HPDE6-E6E7 (cell line): ENCODE measurements at regions not wholly inside any gene's neighbourhood (a gene's known extent, or its start where the extent isn't known, plus 50 kb on each side); places are given as distances from the start of the nearest gene placed in this dataset.

Experiments
- DNase-seq: peaks from one replicate; pipeline ENCODE4 v3.0.0; 2011; ENCODE audit warnings: missing footprints; ENCODE audit errors: extremely low spot score

DNA sequence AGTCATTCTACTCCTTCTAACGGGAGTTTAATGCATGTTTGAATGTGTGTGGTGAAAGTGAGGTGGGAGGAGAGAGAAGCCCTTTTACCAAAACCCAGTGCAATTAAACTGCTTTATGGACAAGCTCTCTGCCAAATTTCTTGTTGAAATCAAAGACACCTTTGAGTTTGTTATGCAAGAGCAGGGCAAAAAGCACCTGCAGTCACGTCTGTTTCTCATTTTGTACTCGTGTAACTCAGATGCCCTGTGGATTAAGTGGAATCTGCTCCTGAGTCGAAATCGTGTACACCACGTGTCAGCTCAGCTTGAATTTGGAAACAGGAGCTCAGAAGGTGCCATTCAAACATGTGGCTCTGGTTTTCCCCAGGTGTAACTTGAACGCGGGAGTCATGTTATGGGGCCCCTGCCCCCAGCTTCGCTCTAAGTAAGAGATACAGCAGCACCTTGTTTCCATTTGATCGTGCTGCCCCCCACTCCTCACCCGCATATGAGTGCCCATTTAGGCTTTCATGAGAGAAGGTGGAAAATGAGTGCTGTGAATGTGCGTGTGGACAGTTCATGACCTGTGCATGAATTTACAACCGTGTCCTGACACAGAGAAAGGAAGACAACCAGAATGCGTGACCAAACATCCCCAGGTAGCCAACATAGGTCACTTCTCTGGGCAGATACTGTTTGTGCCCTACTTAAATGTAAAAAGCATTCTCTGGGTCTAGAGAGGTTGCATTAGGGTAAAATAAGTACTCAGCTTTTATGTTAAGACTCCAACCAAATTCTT, 347.0 kb upstream of the SLC30A5 start:
- no peak for DNase-seq

DNA sequence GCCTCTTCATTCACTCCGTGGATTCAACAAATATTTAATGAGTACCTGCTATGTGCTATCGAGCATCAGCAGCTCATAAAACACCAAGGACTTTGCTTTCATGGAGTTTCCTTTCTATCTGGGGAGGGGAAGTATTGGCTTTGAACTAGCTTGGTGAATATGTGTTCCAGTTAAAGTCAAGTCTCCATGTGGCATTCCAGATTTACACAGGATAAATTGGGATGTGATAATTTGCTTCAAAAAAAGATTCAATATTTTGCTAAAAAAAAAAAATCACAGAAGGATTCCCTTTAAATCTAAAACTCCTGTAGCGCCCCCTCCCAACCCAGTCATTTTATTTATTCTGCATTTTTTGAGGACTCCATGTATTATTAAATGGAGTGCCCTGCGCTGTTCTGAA, 346.3 kb upstream of the SLC30A5 start:
- DNase-seq: no peak

DNA sequence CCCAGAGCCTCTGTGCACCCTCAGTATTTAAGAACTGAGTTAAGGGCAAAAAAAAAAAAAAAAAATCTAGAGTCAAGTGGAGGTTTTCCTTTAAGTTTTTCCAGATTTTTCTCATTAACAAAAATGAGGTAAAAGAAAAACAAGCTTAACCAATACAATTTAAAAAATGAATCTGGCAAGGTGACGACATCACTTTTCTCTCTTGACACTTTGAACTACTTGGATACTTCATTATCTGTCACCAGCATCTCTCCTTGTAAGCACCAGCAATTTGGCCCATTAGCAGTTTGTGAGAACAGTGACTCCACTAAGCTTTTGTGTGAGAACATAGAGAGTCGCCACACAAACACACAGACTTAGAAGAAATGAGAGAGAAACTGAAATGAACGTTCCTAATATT, 345.7 kb upstream of the SLC30A5 start:
- no peak for DNase-seq

DNA sequence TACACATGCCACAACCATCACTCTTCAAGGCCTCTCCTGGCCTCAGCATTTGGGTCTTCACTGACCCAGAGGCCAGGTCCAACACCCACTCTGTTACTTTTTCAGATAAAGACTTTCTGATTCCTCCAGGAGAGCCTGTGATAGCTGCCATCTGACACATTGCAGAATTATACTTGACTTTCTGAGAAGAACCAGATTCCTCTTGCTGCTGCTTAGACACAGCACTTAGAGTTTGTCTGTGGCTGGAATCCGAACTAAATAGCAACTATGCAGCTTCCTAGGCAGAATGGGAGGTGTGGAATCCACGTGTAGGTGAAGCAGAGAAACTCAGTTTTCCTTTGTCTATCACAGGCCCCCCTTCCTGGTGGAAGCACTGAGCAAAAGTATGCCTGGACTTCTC, 344.7 kb upstream of the SLC30A5 start:
- DNase-seq: no peak

DNA sequence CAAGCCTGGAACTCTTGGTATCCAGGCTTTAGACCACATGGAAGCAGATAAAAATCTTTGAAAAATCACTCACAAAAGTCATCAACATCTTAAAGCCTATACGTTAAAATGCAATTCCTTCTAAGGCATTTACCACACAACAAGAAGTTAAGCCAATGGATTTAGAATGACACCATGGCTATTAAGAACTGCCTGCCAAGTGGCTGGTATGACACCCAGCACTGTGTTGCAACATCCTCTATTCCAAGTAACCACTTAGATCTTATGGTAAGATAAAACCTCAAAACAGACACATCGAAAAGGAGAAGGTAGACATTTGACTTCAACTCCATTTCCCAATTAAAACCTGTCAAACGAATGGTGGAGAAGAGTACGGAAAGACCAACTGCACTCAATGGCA, 344.2 kb upstream of the SLC30A5 start:
- DNase-seq: no peak

DNA sequence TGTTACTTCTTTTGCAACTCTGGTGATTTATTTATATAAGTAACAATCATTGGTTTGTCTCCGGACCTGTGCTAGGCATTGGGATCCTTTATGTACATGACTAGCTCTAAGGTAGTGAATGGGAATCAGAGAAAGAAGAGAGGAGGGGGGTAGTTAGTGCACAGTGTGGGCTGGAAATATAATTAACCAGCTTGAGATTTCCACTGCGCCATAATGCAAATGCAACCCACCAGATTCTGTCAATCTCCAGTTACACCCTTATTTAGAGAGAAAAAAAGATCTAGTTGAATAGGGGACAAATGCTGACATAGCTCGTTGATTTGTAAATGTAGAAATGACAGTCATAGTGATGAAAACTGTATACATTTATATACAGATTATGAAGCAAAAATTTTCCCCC, 342.2 kb upstream of the SLC30A5 start:
- DNase-seq: no peak

DNA sequence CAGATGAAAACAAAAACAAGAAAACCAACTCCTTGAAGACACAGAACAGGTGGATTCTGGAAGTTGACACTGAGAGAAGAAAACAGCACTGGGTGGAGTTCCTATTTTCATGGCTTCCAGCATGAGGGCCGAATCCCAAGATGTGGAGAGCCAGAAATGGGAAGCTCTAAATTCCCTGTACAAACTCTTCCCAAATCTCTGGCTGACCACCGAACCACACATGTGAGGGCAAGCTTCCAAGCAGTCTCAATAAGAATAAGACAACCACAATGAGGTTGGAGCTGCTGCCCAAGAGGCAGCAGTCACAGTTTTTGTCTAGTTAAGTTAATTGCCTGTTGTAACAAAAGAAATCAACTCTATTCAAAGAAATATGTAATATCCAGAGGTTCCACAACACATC, 339.3 kb upstream of the SLC30A5 start:
- no peak for DNase-seq

DNA sequence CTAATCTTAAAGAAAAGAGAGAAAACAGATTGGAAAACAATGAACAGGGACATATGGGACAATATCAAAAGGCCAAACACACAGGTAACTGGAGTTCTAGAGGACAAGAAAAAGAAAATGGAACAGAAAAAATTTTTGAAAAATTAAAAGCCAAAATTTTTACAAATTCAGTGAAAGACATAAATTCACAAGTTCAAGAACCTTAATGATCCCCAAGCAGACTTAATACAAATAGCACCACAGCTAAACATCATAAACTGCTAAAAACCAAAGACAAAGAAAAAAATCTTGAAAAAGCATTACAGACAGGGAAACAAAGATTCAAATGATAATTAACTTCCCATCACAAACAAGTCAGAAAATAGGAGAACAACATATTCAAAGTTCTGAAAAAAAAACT, 338.5 kb upstream of the SLC30A5 start:
- no peak for DNase-seq

DNA sequence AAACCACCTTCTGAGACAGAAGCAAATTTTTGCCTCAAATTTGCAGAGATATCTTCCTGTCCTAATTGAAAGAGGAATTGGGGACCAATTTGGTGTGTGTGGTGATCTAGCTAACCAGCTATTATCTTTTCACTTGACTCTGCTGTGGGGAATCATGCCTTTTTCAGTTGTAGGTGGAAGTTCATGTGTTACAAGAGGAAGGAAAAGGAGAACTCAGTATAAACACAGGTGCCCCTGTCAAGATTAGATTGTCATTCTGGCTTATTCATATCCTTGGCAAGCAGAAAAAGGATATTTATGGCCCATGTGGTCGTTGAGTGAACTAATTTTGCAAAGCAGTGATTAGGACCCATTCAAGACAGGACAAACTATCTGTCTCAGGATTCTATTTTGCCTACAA, 336.8 kb upstream of the SLC30A5 start:
- DNase-seq: no peak

DNA sequence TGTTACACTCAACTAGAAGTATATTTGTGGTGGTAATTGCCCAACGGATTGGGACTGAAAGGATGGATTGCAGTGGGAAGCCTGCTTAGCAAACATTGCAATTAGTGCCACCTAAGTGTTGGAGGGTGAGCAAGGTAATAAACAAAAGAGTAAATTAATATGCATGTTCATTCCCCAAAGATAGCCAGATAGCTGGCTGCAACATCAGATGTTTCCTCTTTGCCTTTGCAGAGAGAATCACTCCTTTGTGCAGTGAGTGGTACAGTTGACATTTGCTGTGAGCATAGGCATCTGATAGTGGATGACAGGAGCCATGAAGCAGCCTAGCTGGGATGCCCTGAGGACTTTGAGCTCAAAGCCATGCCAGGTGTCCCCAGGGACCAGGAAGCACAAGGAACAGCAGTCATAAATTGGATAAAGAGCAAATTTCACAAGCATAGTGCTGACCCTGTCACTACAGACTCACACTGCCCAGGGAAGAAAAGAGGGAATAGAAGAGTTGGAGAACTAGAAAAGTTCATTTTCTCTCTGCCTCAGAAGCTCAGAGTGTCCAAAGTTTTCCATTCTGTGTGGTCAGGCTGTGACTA, 336.1 kb upstream of the SLC30A5 start:
- no peak for DNase-seq

DNA sequence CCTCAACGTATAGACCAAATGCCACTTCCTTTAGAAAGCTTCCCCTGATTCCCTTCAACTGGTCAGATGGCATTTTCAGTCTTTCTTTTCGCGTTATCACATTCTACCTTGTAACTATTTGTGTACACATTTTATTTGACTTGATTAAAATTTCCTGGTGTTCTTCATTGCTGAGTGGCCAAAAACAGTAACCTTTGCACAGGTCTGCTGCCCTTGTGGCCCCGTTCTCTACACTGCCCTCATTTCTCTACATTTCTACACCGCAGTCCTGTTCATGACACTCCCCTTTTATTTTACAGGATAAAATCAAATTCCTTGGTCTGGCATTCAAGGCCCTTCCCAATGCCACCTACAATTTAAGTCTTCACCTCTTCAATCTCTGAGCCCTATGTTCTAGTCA, 334.2 kb upstream of the SLC30A5 start:
- no peak for DNase-seq

DNA sequence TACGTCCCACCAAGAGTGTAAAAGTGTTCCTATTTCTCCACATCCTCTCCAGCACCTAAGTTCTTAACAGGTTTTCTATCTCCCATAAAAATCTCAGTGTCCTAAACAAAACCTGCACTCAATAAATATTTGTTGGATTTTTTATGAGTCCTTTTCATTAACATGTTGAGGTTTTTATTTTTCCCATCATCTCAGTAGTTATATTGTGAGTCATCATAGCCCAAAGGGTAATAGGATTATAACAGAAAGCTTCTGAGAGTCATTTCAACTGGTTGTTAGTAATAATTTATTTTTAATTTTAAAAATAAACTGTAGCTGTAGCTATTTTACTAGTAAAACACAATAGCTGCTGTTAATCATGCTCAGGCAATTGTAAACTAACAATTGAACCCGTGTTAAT, 331.6 kb upstream of the SLC30A5 start:
- DNase-seq: no peak

DNA sequence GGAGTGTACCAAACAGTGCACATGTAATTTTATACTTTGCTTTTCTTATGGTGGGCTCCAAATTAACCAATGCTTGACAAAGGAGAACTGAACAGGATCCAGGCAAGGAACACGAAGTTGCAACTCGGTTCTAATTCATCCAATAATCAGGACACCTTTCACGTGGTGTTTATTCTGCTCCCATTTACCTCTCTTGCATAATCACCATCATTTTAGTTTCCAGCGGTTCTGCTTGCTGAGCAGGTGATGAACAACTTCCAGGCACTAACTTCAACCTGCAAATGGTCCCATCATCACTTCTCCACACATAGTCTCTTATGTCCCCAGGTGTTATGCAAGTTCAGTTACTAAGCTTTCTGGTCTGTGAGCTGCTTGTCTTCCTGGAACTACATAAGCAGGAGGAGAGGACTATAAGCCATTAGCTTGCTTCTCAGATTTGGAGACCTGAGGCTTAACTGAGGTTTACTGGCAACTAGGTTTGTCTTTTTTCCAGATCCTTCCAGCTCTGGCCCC, 326.8 kb upstream of the SLC30A5 start:
- no peak for DNase-seq

DNA sequence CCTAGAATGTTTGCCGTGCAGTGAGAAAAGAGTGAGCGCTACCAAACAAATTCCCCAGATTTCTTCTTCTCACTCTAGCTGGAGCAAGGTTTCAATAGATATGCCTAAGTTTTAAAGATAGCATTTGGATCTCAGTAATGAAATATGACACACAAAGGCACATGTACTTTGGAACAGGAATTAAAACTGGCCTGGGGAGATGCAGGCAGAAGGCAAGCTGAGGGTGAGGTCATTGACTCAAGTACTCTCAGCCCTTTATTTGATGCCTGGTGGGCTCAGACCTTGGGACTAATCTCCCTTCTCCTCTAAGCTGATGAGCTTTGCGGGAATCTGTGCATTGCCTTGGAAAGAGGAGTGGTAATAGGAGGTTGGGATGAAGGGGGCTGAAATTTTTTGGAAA, 323.3 kb upstream of the SLC30A5 start:
- no peak for DNase-seq

DNA sequence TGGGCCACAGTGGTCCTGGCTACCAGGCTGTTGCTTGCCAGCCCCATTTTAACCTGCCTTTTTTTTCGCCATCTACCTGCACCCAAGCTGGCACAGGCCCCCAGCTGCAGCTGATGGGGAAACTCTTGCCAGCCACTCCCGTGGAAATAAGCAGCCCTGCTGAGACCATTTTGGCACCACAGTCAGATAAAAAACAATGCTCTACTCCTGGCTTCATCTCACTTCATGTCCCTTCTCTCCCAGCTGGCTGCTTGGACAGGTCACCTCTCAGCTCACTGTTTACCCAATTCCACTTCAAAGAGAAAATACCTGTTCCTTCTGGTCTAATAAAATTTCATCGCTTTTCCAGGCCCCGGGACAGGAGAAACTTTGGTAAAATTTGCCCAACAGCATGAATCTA, 322.6 kb upstream of the SLC30A5 start:
- DNase-seq: no peak

DNA sequence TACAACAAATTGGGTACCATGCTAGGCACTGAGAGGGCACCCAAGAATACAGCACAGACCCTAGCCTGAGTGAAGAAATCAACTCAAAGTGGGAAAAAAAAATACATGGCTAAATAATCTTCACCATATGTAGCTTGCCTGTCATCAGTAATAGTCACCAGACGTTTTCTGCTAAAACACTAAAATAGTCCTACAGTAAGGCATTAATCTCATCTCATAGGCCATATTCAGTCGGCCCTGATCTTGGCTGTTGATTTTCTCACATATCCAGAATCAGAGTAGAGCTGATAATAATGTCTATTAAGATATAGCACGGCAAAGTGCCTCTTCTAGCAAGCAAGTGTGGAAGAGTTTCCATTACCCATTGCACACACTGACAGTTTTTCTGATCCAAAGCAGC, 322.1 kb upstream of the SLC30A5 start:
- no peak for DNase-seq

DNA sequence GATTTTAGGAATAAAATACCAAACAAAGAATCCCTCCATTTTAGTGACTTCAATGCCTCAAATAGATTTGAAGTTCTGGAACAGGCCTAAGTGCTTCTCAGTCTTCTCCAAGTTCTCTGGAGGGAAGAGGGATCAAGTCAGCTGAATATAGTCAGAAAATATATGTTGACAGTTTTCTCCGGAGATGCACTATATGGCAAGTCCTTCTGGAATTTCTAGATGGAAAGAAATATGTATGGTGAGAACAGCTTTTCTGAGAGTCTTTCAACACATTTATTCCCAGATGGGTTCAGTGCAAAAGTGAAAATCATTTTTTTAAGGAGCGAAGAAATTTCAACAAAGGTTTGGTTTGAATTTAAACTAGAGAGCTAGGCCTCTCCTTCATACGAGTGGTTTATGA, 317.4 kb upstream of the SLC30A5 start:
- DNase-seq: no peak

DNA sequence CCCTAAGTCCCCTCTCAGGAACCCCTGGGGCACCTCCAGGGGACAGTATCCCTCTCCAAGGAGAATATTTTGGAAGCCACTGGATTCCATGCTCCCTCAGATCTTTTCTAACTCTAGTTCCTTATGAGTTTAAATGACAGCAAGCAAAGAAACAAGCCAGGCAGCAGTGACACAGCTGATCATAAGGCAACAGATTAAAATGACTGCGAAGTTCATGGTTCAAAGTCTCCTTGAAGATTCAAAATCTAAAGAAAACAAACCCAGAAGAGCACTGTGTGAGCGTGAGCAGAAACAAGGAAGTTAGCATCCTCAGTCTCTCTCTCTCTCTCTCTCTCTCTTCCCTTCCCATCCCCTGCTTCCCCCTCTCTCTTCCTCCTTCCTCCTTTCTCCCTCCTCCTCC, 316.7 kb upstream of the SLC30A5 start:
- DNase-seq: no peak

DNA sequence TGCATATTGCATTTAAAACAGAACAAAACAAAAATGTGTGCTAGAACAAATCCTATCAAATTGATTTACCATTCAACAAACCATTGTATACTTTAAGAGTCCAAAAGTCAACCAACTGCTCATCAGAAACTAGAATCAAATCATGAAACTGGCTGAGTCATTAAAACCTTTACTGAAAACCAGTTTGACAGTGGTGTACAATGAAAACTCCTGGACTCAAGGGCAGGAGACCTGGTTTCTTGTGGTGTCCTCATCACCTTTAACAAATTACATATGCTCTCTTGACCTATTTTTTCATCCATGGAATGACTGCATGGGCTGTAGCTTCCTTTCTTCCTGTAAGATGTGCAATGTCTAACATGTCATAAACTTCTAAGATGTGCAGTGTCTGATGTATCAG, 315.3 kb upstream of the SLC30A5 start:
- no peak for DNase-seq

DNA sequence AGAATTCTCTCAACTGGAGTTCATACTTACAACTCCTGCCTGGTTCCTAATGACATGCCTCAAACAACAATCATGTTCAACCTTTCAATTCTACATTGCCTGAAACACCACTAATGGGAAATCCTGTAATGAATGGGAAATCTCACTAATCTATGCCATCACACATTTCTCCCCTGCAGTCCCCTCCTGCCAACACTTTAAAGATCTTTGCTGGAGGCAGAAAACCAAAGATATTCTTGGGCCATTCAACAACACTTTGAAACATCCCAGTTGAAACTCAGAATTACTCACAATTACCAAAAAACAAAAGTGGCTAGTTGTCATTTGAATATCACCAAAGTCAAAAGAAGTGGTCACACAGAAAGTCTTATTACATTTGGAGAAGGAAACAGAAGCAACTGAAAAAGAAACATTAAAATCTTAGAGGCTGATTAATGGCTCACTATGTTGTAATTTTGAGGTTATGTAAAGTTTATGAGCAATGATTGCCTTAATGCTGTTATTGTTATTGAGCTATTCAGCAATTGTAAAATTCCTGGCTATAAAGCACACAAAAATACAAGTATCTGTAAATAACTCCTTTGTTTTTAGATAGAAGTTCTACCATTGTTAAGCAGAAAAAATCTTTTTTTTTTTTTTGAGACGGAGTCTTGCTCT, 313.4 kb upstream of the SLC30A5 start:
- DNase-seq: no peak

DNA sequence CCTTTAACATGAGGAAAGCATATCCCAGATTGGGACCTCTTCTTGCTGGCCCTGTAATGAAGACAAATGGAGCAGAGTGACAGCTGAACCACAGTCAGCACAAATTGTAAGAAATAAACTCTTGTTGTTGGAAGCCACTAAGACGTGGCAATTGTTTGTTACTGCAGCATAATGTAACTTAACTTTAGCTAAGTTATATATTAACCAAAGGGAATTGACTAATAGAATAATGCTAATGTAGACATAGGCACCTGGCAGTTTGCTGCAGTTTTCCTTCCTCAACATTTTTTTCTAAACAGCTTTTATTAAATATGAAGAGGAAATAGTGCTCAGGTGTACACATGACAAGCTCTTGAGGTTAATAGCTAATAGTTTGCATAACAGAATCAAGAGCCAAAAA, 300.7 kb upstream of the SLC30A5 start:
- no peak for DNase-seq

DNA sequence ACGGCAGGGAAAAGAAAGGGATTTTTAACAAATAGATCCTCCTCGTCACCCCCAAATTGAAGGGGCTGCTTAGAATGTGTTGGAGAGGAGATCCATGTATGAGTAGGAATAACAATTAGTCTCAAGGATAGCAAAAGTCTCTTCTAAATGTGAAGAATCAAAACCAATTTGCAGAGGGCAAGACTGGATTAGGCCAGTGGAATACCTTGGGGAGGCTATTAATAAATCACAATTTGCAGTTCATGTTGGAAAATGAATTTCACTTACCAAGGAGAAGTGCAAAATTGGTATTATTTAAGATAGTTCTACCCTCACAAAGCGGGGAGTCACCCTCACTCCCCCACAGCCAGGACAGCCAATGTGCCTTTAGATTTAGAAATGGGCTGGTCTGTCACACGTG, 299.8 kb upstream of the SLC30A5 start:
- DNase-seq: no peak

DNA sequence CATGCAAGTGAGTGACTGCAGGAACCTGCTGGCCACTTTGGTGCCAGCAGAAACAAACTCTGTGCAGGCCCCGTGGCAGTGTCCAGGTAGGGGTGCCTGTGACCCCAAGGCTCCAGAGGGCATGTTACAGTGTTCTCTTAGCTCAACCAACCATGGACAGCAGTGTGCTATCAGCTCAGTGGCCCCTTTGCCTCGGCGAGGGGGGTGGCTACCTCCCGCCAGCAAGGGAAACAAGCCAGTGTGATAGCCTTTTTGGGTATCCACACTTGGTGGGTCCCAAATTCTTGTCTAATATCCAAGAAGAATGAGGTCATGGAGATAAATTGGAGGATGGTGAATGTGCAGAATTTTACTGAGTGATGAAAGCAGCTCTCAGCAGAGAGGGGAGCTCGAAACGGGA, 298.6 kb upstream of the SLC30A5 start:
- DNase-seq: no peak
